Nucleus accumbens (tissue), 56 donors: ENCODE measurements at regions not wholly inside any gene's neighbourhood (a gene's known extent, or its start where the extent isn't known, plus 50 kb on each side); places are given as distances from the start of the nearest gene placed in this dataset.
"Not testable (repeated sequence)": the region's sequence is repeated elsewhere in the genome, so short reads cannot be mapped to it uniquely, and the experiment has no call there.

Experiments used
- DNase-seq, 56 donors: peaks; one replicate each; lab custom pipeline; 2025; lab: John Stamatoyannopoulos, UW

- no peak for DNase-seq
Observed at GRCh38 chr5:96114736-96115135, 153.1 kb upstream of the ELL2 start.

GRCh38 chr5:96113170-96113939 is 151.7 kb upstream of the ELL2 start:
- DNase-seq = peak in 7 of 56 donors; percentile 2 to 15 (median 7)

GRCh38 chr5:96112703-96113102 is 151.1 kb upstream of the ELL2 start:
- DNase-seq = no peak

- DNase-seq = no peak
Observed at GRCh38 chr5:96112123-96112670, 150.5 kb upstream of the ELL2 start.

GRCh38 chr5:96111080-96111756 is 149.6 kb upstream of the ELL2 start:
- no peak for DNase-seq

GRCh38 chr5:96110300-96110699 is 148.6 kb upstream of the ELL2 start:
- no peak for DNase-seq

GRCh38 chr5:96108629-96109028 is 147.0 kb upstream of the ELL2 start:
- DNase-seq = not testable (repeated sequence)

- DNase-seq = not testable (repeated sequence)
Observed at GRCh38 chr5:96103829-96104228, 142.2 kb upstream of the ELL2 start.

GRCh38 chr5:96101358-96102089 is 139.9 kb upstream of the ELL2 start:
- DNase-seq = no peak

- DNase-seq = not testable (repeated sequence)
Observed at GRCh38 chr5:96097488-96097887, 135.8 kb upstream of the ELL2 start.

- no peak for DNase-seq
Observed at GRCh38 chr5:96096724-96097123, 135.1 kb upstream of the ELL2 start.

- DNase-seq = no peak
Observed at GRCh38 chr5:96094904-96095303, 133.3 kb upstream of the ELL2 start.

- DNase-seq = no peak
Observed at GRCh38 chr5:96093890-96094381, 132.3 kb upstream of the ELL2 start.

- no peak for DNase-seq
Observed at GRCh38 chr5:96093340-96093739, 131.7 kb upstream of the ELL2 start.

GRCh38 chr5:96091874-96092273 is 130.2 kb upstream of the ELL2 start:
- no peak for DNase-seq

- DNase-seq = no peak
Observed at GRCh38 chr5:96090215-96090614, 128.6 kb upstream of the ELL2 start.

GRCh38 chr5:96088706-96089498 is 127.3 kb upstream of the ELL2 start:
- DNase-seq = peak in 9 of 56 donors; percentile 2 to 37 (median 15)

- DNase-seq = no peak
Observed at GRCh38 chr5:96087939-96088338, 126.3 kb upstream of the ELL2 start.

GRCh38 chr5:96084874-96085506 is 123.3 kb upstream of the ELL2 start:
- DNase-seq = no peak
